ENCODE measurements at regions not wholly inside any gene's neighbourhood (a gene's known extent, or its start where the extent isn't known, plus 50 kb on each side); places are given as distances from the start of the nearest gene placed in this dataset.

DNA sequence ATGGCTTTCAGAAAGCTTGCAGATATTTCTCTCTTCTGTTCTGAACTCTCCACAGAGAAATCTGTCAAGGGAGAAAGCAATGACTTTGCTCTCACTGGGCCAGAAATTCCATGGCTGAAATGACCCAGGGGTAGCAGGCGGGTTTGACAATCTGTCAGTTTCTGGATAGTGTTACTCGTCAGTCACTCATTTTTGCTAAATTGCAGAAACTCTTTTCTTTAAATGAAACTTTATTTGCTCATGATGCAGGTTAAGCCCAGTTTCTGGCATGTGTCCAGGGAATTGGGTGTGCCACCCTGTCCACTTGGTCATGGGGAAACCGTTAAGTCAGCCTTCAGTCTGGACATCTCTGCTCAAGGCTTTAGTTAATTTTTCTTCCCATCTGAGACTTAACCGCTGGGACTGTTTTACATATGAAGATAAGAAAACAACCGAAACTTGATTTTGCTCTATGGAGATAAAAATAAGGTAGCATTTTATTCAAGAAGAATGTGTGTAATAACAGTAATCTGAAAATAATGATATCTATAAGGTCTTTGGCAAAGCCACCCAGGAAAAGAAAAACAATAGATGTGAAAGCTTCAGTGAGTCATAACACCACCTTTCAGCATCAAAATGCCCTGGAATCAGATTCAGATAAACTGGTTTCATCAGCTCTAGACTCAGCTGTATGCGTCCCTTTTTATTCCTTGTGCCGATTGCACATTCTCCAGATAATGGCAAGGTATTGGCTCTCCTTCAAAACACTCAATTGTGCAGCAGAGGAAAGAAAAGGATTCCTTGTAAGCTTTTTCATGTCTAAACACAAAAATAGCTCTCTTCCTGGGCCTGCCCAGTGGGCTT is 308.3 kb downstream of the ZSWIM6 start:
- TF ChIP-seq CTCF (conservative IDR thresholded peaks at IDR 0.05) = no peak
- TF ChIP-seq EZH2 (IDR thresholded peaks at IDR 0.05; ENCODE audit: low read depth) = no peak
